Kidney (tissue), 13 donors: ENCODE measurements at regions not wholly inside any gene's neighbourhood (a gene's known extent, or its start where the extent isn't known, plus 50 kb on each side); places are given as distances from the start of the nearest gene placed in this dataset.

Experiments used
- DNase-seq, 5 donors: peaks; one replicate each; pipeline ENCODE4 v3.0.0-alpha.2; 2013 to 2020
- FAIRE-seq: peaks from 2 replicates; lab custom pipeline; 2012; peaks lifted over from hg19 to GRCh38; lab: Jason Lieb, UNC
- H3K27ac ChIP-seq, 2 donors: one replicate each; pipeline ENCODE4 v1.7.0; 2013; ENCODE audit warnings: low read depth in 2 of 2, low read length in 2 of 2, inconsistent platforms in 1 of 2
- H3K27me3 ChIP-seq: one replicate; pipeline ENCODE4 v1.7.1; 2013; ENCODE audit warnings: low read length, inconsistent platforms; ENCODE audit not compliant: control insufficient read depth, insufficient read depth
- H3K36me3 ChIP-seq, 3 donors: one replicate each; pipeline versions ENCODE4 v1.7.0 to v1.7.1; 2013; ENCODE audit warnings: low read length in 3 of 3, control low read depth in 1 of 3, inconsistent platforms in 1 of 3; ENCODE audit not compliant: insufficient read depth in 3 of 3, control insufficient read depth in 2 of 3
- H3K4me1 ChIP-seq, 3 donors: one replicate each; pipeline versions ENCODE4 v1.7.0 to v1.7.1; 2013; ENCODE audit warnings: low read length in 3 of 3, inconsistent platforms in 1 of 3, low read depth in 1 of 3; ENCODE audit not compliant: control insufficient read depth in 2 of 3, insufficient read depth in 2 of 3
- H3K4me3 ChIP-seq, 3 donors: one replicate each; pipeline versions ENCODE4 v1.7.0 to v1.8.1; 2013; ENCODE audit warnings: low read length in 3 of 3, control low read depth in 1 of 3, inconsistent platforms in 1 of 3
- H3K9ac ChIP-seq, 3 donors: one replicate each; pipeline versions ENCODE4 v1.7.0 to v1.7.1; 2013; ENCODE audit warnings: low read length in 3 of 3, control low read depth in 1 of 3, inconsistent platforms in 1 of 3
- H3K9me3 ChIP-seq, 3 donors: one replicate each; pipeline versions ENCODE4 v1.7.0 to v1.7.1; 2013; ENCODE audit warnings: low read length in 3 of 3, control low read depth in 1 of 3, inconsistent platforms in 1 of 3; ENCODE audit not compliant: control insufficient read depth in 2 of 3, insufficient read depth in 1 of 3
- intact Hi-C: fragments of 100-400 bp; cut with DNase I; formaldehyde crosslinking; loops from one replicate; pipeline ENCODE4 v1.11.1; 2022
- TF ChIP-seq, protein P1 (sequence below): IDR thresholded peaks from 3 replicates; pipeline ENCODE4 v1.5.1; 2012; ENCODE audit warnings: mild to moderate bottlenecking, moderate library complexity, borderline replicate concordance; ENCODE audit not compliant: insufficient read depth; ENCODE audit errors: extremely low read depth
- donor health status: control.
- donor health status: control.
- donor health status: control.
- donor health status: control.
- donor health status: control.
- donor health status: DM: yes; HTN: yes; CAD: no.
- donor health status: Normal renal cell carcinoma (clear cell type).

GRCh38 chr2:120805011-120805410, 69.3 kb downstream of the GLI2 start:
- intact Hi-C loops: no loop called here
- DNase-seq: no peak
- no peak overlapping the region for H3K9ac ChIP-seq

GRCh38 chr2:120805602-120806001, 69.9 kb downstream of the GLI2 start:
- TF ChIP-seq, protein P1, sequence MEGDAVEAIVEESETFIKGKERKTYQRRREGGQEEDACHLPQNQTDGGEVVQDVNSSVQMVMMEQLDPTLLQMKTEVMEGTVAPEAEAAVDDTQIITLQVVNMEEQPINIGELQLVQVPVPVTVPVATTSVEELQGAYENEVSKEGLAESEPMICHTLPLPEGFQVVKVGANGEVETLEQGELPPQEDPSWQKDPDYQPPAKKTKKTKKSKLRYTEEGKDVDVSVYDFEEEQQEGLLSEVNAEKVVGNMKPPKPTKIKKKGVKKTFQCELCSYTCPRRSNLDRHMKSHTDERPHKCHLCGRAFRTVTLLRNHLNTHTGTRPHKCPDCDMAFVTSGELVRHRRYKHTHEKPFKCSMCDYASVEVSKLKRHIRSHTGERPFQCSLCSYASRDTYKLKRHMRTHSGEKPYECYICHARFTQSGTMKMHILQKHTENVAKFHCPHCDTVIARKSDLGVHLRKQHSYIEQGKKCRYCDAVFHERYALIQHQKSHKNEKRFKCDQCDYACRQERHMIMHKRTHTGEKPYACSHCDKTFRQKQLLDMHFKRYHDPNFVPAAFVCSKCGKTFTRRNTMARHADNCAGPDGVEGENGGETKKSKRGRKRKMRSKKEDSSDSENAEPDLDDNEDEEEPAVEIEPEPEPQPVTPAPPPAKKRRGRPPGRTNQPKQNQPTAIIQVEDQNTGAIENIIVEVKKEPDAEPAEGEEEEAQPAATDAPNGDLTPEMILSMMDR: no peak
- intact Hi-C loops: no loop called here
- no peaks in the 10 kb centered on the region for H3K36me3 ChIP-seq
- no peak overlapping the region for H3K27ac ChIP-seq
- no peaks in the 10 kb centered on the region for H3K9me3 ChIP-seq
- FAIRE-seq (no peak), DNase-seq (peak in 2 of 5 donors; percentile 43 to 74)
- peaks cover 0 to 10% (median 6%) of the 10 kb centered on the region in 3 donors for H3K4me1 ChIP-seq
- peaks cover 8% of the 10 kb centered on the region for H3K27me3 ChIP-seq
- no peak overlapping the region for H3K9ac ChIP-seq
- H3K4me3 ChIP-seq: no peak overlapping the region

More at GRCh38 chr2:120805011-120805410, 69.3 kb downstream of the GLI2 start:
- Histone ChIP-seq H3K9me3 (no peaks in the 10 kb centered on the region), H3K4me1 (peaks cover 0 to 10% (median 6%) of the 10 kb centered on the region in 3 donors), H3K36me3 (no peaks in the 10 kb centered on the region), H3K4me3 (no peak overlapping the region), H3K27ac (peak overlapping the region in 1 of 2 donors; percentile 23), H3K27me3 (peaks cover 8% of the 10 kb centered on the region)
- no peak for FAIRE-seq
- TF ChIP-seq, protein P1: no peak

DNA sequence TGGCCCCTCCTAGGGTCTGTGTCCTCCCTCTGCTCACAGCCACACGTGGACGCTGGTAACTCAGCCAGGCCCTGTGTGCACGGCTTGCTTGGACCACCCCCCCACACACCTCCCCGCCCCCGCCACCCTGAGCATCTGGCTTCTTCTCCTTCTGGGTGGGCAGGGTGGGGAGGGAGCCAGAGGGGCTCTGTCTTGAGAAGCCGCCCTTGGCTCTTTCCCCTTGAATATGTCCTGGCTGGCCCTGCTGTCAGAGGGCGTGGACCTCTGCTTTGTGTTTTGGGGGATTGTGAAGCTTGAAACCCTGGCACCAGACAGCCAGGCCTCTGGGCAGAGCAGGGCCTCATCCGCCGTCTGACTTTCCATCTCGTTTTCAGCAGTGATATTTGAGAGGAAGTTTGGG, 72.1 kb downstream of the GLI2 start:
- intact Hi-C loops: no loop called here
- TF ChIP-seq, protein P1: no peak
- Histone ChIP-seq H3K27me3 (peaks cover 8% of the 10 kb centered on the region), H3K36me3 (no peaks in the 10 kb centered on the region), H3K9ac (no peak overlapping the region), H3K27ac (no peak overlapping the region), H3K4me3 (no peak overlapping the region), H3K4me1 (peaks cover 0 to 10% (median 6%) of the 10 kb centered on the region in 3 donors), H3K9me3 (no peaks in the 10 kb centered on the region)
- FAIRE-seq: no peak
- DNase-seq: no peak

GRCh38 chr2:120809151-120809550, 73.5 kb downstream of the GLI2 start:
- TF ChIP-seq, protein P1: no peak
- Histone ChIP-seq H3K27ac (no peak overlapping the region), H3K9me3 (no peaks in the 10 kb centered on the region), H3K4me1 (peaks cover 0 to 4% (median 2%) of the 10 kb centered on the region in 3 donors), H3K4me3 (no peak overlapping the region), H3K36me3 (no peaks in the 10 kb centered on the region), H3K27me3 (peaks cover 7% of the 10 kb centered on the region), H3K9ac (no peak overlapping the region)
- DNase-seq (no peak), FAIRE-seq (no peak)
- intact Hi-C loops: no loop called here
